HG02610 (cell line): ENCODE measurements at regions not wholly inside any gene's neighbourhood (a gene's known extent, or its start where the extent isn't known, plus 50 kb on each side); places are given as distances from the start of the nearest gene placed in this dataset.

ENCODE experiments used
- ATAC-seq: cut with Tn5 transposase; IDR thresholded peaks from one replicate; pipeline ENCODE4 v1.9.1; 2021; ENCODE audit warnings: mild to moderate bottlenecking, moderate library complexity; ENCODE audit not compliant: unreplicated experiment

GRCh38 chr5:3201941-3202340, 393.7 kb upstream of the IRX1 start:
- no peak for ATAC-seq

- ATAC-seq = no peak
These were observed 394.5 kb upstream of the IRX1 start for GRCh38 chr5:3201121-3201520.

GRCh38 chr5:3199962-3200755, 395.5 kb upstream of the IRX1 start:
- no peak for ATAC-seq

GRCh38 chr5:3198074-3198449, 397.6 kb upstream of the IRX1 start:
- no peak for ATAC-seq

- no peak for ATAC-seq
These were observed 398.1 kb upstream of the IRX1 start for GRCh38 chr5:3197304-3198073.

- ATAC-seq = no peak
These were observed 399.6 kb upstream of the IRX1 start for GRCh38 chr5:3195994-3196393.

GRCh38 chr5:3194684-3195083, 400.9 kb upstream of the IRX1 start:
- ATAC-seq = no peak

- no peak for ATAC-seq
These were observed 401.4 kb upstream of the IRX1 start for GRCh38 chr5:3194271-3194670.

GRCh38 chr5:3191585-3191984, 404.0 kb upstream of the IRX1 start:
- no peak for ATAC-seq

GRCh38 chr5:3190930-3191329, 404.7 kb upstream of the IRX1 start:
- ATAC-seq = no peak

GRCh38 chr5:3190433-3190832, 405.2 kb upstream of the IRX1 start:
- ATAC-seq = no peak

GRCh38 chr5:3187771-3188425, 407.7 kb upstream of the IRX1 start:
- ATAC-seq = no peak

GRCh38 chr5:3186736-3187405, 408.8 kb upstream of the IRX1 start:
- ATAC-seq = no peak

GRCh38 chr5:3186156-3186555, 409.5 kb upstream of the IRX1 start:
- no peak for ATAC-seq

GRCh38 chr5:3185488-3185887, 410.1 kb upstream of the IRX1 start:
- ATAC-seq = no peak

GRCh38 chr5:3182133-3182876, 413.3 kb upstream of the IRX1 start:
- no peak for ATAC-seq

GRCh38 chr5:3181671-3182070, 414.0 kb upstream of the IRX1 start:
- no peak for ATAC-seq

- ATAC-seq = no peak
These were observed 415.0 kb upstream of the IRX1 start for GRCh38 chr5:3180636-3181035.

- ATAC-seq = no peak
These were observed 416.4 kb upstream of the IRX1 start for GRCh38 chr5:3179220-3179619.

- ATAC-seq = no peak
These were observed 418.3 kb upstream of the IRX1 start for GRCh38 chr5:3177338-3177737.

GRCh38 chr5:3175416-3175815, 420.2 kb upstream of the IRX1 start:
- no peak for ATAC-seq
